H1 (cell line): ENCODE measurements at regions not wholly inside any gene's neighbourhood (a gene's known extent, or its start where the extent isn't known, plus 50 kb on each side); places are given as distances from the start of the nearest gene placed in this dataset.
A peak's percentile ranks its signal among the peaks of the same experiment; 100 is the strongest.

Experiments used
- CTCF ChIA-PET: fragments of 300-600 bp; sonication (Branson Sonifier 250); formaldehyde crosslinking; loops from one replicate; lab custom pipeline; 2021; ENCODE audit not compliant: partially characterized antibody; lab: Charles Lee
- POLR2A ChIA-PET: fragments of 300-600 bp; sonication (Branson Sonifier 250); formaldehyde crosslinking; loops from one replicate; lab custom pipeline; 2021; ENCODE audit warnings: inconsistent platforms; ENCODE audit not compliant: partially characterized antibody; lab: Charles Lee
- DNase-seq, 2 experiments: peaks; one replicate each; pipeline versions ENCODE4 v3.0.0 to v3.0.0-alpha.2; 2010 to 2022; ENCODE audit warnings: low spot score in 2 of 2, low read depth in 1 of 2, mixed read lengths in 1 of 2
- FAIRE-seq: peaks from 2 replicates; lab custom pipeline; 2011; peaks lifted over from hg19 to GRCh38; lab: Jason Lieb, UNC
- H2AFZ ChIP-seq: 2 replicates; pipeline ENCODE4 v1.8.1; 2012; ENCODE audit warnings: low read length, inconsistent platforms
- H2AK5ac ChIP-seq: 2 replicates; pipeline ENCODE4 v1.6.1; 2013; ENCODE audit warnings: low read depth, low read length
- H2BK120ac ChIP-seq: replicated peaks from 2 replicates; pipeline ENCODE3; 2013; ENCODE audit warnings: low read depth, low read length, inconsistent platforms
- H2BK12ac ChIP-seq: 2 replicates; pipeline ENCODE4 v1.6.1; 2013; ENCODE audit warnings: low read depth, low read length
- H2BK15ac ChIP-seq: 2 replicates; pipeline ENCODE4 v1.6.1; 2013; ENCODE audit warnings: low read length
- H2BK20ac ChIP-seq: 2 replicates; pipeline ENCODE4 v1.6.1; 2013; ENCODE audit warnings: low read length
- H2BK5ac ChIP-seq: 2 replicates; pipeline ENCODE4 v1.6.1; 2013; ENCODE audit warnings: low read depth, low read length
- H3K14ac ChIP-seq: 2 replicates; pipeline ENCODE4 v1.6.1; 2013; ENCODE audit warnings: inconsistent platforms; ENCODE audit not compliant: insufficient read length
- H3K18ac ChIP-seq: 2 replicates; pipeline ENCODE4 v1.6.1; 2013; ENCODE audit warnings: low read length; ENCODE audit errors: extremely low read depth
- H3K23ac ChIP-seq: 2 replicates; pipeline ENCODE4 v1.6.1; 2013; ENCODE audit warnings: inconsistent platforms; ENCODE audit not compliant: insufficient read length
- H3K23me2 ChIP-seq: 2 replicates; pipeline ENCODE4 v1.6.1; 2013; ENCODE audit warnings: low read depth, low read length
- H3K27ac ChIP-seq: 2 replicates; pipeline ENCODE4 v1.6.1; 2011; ENCODE audit warnings: low read depth, low read length, inconsistent platforms
- H3K27me3 ChIP-seq, 4 experiments: replicated peaks in 1 of 4; 1 replicate in 1 of 4; 2 replicates in 3 of 4; pipeline versions ENCODE4 v1.6.1 to v1.8.1; 2011 to 2013; ENCODE audit warnings: low read length in 3 of 4, mild to moderate bottlenecking in 3 of 4, inconsistent platforms in 2 of 4, mixed read lengths in 2 of 4, moderate library complexity in 1 of 4; ENCODE audit not compliant: control insufficient read depth in 3 of 4, insufficient read depth in 3 of 4; ENCODE audit errors: extremely low read depth in 1 of 4
- H3K36me3 ChIP-seq, 4 experiments: 2 replicates each; pipeline versions ENCODE4 v1.6.1 to v1.8.1; 2011 to 2013; ENCODE audit warnings: mild to moderate bottlenecking in 4 of 4, low read length in 3 of 4, moderate library complexity in 2 of 4, control low read depth in 1 of 4, inconsistent platforms in 1 of 4; ENCODE audit not compliant: insufficient read depth in 4 of 4, control insufficient read depth in 2 of 4
- H3K4ac ChIP-seq: replicated peaks from 2 replicates; pipeline ENCODE3; 2013; ENCODE audit warnings: low read length, low read depth, mixed read lengths, inconsistent platforms; ENCODE audit not compliant: insufficient read length
- H3K4me1 ChIP-seq, 4 experiments: replicated peaks in 1 of 4; 1 replicate in 1 of 4; 2 replicates in 3 of 4; pipeline versions ENCODE4 v1.6.1 to v1.8.1; 2011 to 2013; ENCODE audit warnings: low read length in 3 of 4, inconsistent platforms in 2 of 4, mixed read lengths in 1 of 4; ENCODE audit not compliant: insufficient read depth in 4 of 4, control insufficient read depth in 3 of 4
- H3K4me2 ChIP-seq, 2 experiments: 2 replicates each; pipeline versions ENCODE4 v1.6.1 to v1.8.1; 2011 to 2013; ENCODE audit warnings: low read depth in 2 of 2, low read length in 2 of 2, control low read depth in 1 of 2, inconsistent platforms in 1 of 2, mild to moderate bottlenecking in 1 of 2; ENCODE audit not compliant: insufficient read depth in 1 of 2
- H3K4me3 ChIP-seq, 4 experiments: fragments of 200-600, 300-600 bp in 1 of 4; sonication (generic), shearing (Covaris generic), sonication (Bioruptor Twin) in 1 of 4; 2 replicates each; pipeline versions ENCODE4 v1.5.1 to v1.8.1; 2011 to 2016; ENCODE audit warnings: low read length in 4 of 4, low read depth in 3 of 4, control low read depth in 2 of 4, inconsistent platforms in 2 of 4, mild to moderate bottlenecking in 2 of 4, mixed read lengths in 1 of 4, moderate library complexity in 1 of 4; ENCODE audit not compliant: insufficient read depth in 2 of 4; ENCODE audit errors: extremely low read depth in 1 of 4
- H3K56ac ChIP-seq: replicated peaks from 2 replicates; pipeline ENCODE3; 2013; ENCODE audit warnings: low read depth, mild to moderate bottlenecking, mixed read lengths, low read length, inconsistent platforms; ENCODE audit not compliant: insufficient read length
- H3K79me1 ChIP-seq: 2 replicates; pipeline ENCODE4 v1.6.1; 2013; ENCODE audit warnings: low read depth, low read length, control low read depth
- H3K79me2 ChIP-seq, 2 experiments: 2 replicates each; pipeline versions ENCODE4 v1.6.1 to v1.8.1; 2012 to 2013; ENCODE audit warnings: low read length in 2 of 2, mild to moderate bottlenecking in 2 of 2, inconsistent platforms in 1 of 2; ENCODE audit not compliant: insufficient read depth in 2 of 2, control insufficient read depth in 1 of 2
- H3K9ac ChIP-seq, 4 experiments: replicated peaks in 1 of 4; 1 replicate in 1 of 4; 2 replicates in 3 of 4; pipeline versions ENCODE4 v1.6.1 to v1.8.1; 2011 to 2013; ENCODE audit warnings: low read depth in 3 of 4, low read length in 3 of 4, control low read depth in 2 of 4, mild to moderate bottlenecking in 2 of 4, moderate library complexity in 2 of 4, inconsistent platforms in 1 of 4; ENCODE audit errors: extremely low read depth in 1 of 4
- H3K9me3 ChIP-seq, 2 experiments: 2 replicates each; pipeline versions ENCODE4 v1.6.1 to v1.8.1; 2012 to 2013; ENCODE audit warnings: mild to moderate bottlenecking in 2 of 2, moderate library complexity in 2 of 2, control low read depth in 1 of 2, inconsistent platforms in 1 of 2, low read depth in 1 of 2, low read length in 1 of 2, mixed read lengths in 1 of 2; ENCODE audit not compliant: insufficient read depth in 2 of 2
- H4K20me1 ChIP-seq, 2 experiments: replicated peaks in 1 of 2; 2 replicates each; pipeline versions ENCODE3 to v1.8.1; 2011 to 2013; ENCODE audit warnings: inconsistent platforms in 2 of 2, low read length in 2 of 2, mild to moderate bottlenecking in 1 of 2; ENCODE audit not compliant: insufficient read depth in 2 of 2, control insufficient read depth in 1 of 2
- H4K5ac ChIP-seq: 2 replicates; pipeline ENCODE4 v1.6.1; 2013; ENCODE audit warnings: low read length, low read depth, mixed read lengths, inconsistent platforms; ENCODE audit not compliant: insufficient read length
- H4K8ac ChIP-seq: 2 replicates; pipeline ENCODE4 v1.8.0; 2013; ENCODE audit warnings: mild to moderate bottlenecking, moderate library complexity, low read length, inconsistent platforms; ENCODE audit not compliant: insufficient read depth; ENCODE audit errors: extremely low read depth
- H4K91ac ChIP-seq: replicated peaks from 2 replicates; pipeline ENCODE3; 2013; ENCODE audit warnings: low read length, mixed read lengths, inconsistent platforms; ENCODE audit not compliant: insufficient read length
- CEBPB ChIP-seq: IDR thresholded peaks from 2 replicates; pipeline ENCODE4 v1.6.1; 2012; ENCODE audit warnings: low read depth, low read length
- CTBP2 ChIP-seq: IDR thresholded peaks from 2 replicates; pipeline ENCODE4 v1.7.0; 2011; ENCODE audit warnings: borderline replicate concordance, mild to moderate bottlenecking, moderate library complexity, mixed read lengths, low read length; ENCODE audit not compliant: insufficient read depth, insufficient read length
- SP2 ChIP-seq: IDR thresholded peaks from 2 replicates; pipeline ENCODE4 v1.6.1; 2012; ENCODE audit warnings: mild to moderate bottlenecking, low read length, inconsistent platforms
- TAF1 ChIP-seq: IDR thresholded peaks from 2 replicates; pipeline ENCODE4 v1.6.1; 2011; ENCODE audit warnings: mild to moderate bottlenecking, low read depth, low read length
- TBP ChIP-seq: IDR thresholded peaks from 2 replicates; pipeline ENCODE4 v1.6.1; 2011; ENCODE audit warnings: low read depth, low read length, improper control_type of control experiment
- WGBS, 2 experiments: shearing (Covaris generic) in 1 of 2; methylation state at CpG; one replicate each; pipeline versions ENCODE4 v1.1.6 to v1.1.7; 2013 to 2015; ENCODE audit warnings: low lambda C conversion rate in 2 of 2, mixed read lengths in 2 of 2, inconsistent platforms in 1 of 2, low coverage in 1 of 2, missing lambda C conversion rate in 1 of 2; ENCODE audit not compliant: insufficient replicate concordance in 2 of 2, insufficient coverage in 1 of 2, insufficient read length in 1 of 2; ENCODE audit errors: extremely low coverage in 1 of 2, missing lambda C conversion rate in 1 of 2; 5-methylcytosine and 5-hydroxymethylcytosine counted together
- TF ChIP-seq, protein P1 (sequence below): IDR thresholded peaks from 2 replicates; pipeline ENCODE4 v1.6.1; 2011; ENCODE audit warnings: low read length, improper control_type of control experiment

DNA sequence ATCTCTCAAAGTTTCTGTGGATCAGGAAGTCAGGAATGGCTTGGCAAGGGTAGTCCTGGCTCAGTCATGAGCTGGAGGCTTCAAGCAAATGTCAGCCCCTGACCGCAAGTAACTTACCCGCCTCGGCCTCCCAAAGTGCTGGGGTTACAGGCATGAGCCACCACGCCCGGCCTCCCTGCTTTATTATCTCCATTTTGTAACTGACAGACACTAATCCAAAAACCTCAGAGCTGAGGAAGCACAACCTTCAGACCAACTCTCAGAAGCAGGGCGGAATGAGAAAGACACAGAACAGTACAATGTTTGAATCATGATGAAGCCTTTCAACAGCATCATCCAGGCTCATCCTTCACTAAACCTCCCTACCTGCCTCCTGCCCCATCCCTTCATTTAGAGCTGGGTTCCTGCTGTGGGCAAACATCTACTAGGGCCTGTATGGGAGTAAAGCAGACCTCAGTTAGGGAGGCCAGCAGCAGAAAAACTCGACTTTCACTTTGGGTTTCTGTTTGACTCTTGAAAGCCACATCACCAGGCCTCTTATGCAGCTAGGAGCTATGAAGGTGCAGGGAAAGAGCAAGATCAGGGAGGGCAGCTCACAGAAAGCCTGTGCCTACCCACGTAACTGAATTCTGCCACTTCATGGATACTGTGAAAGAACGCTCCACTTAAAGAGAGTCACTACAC, 84.4 kb upstream of the RAB4A start:
- H4K8ac ChIP-seq = no peak overlapping the region
- 95% methylated on average over 7 of the region's 9 CpGs; no CpG with 5 or more reads in 1 of the 2 experiments for WGBS, 2 experiments
- no peak overlapping the region for H3K18ac ChIP-seq
- ChIA-PET POLR2A (interaction anchor here (1.5 kb wide), 1 partner anchor 13 kb away, joined by 4 read pairs; no protein-coding TSS in a partner anchor), CTCF (interaction anchor here (1.0 to 1.3 kb wide), 2 partner anchors 24 to 41 kb away, joined by 3 read pairs; no protein-coding TSS in a partner anchor)
- H3K36me3 ChIP-seq = no peaks in the 10 kb centered on the region
- no peak overlapping the region; the same call in 1 of the 2 replicates for H2BK5ac ChIP-seq
- no peak overlapping the region for H3K4me2 ChIP-seq
- H2BK120ac ChIP-seq = peak overlapping the region; percentile 88
- no peak overlapping the region for H3K4ac ChIP-seq
- H2AFZ ChIP-seq = no peak overlapping the region
- H3K23me2 ChIP-seq = no peaks in the 10 kb centered on the region
- peak overlapping the region; percentile 71 for H4K91ac ChIP-seq
- no peak overlapping the region for H2AK5ac ChIP-seq
- peak overlapping the region; percentile 9; the same call in 1 of the 2 replicates for H2BK15ac ChIP-seq
- no peaks in the 10 kb centered on the region for H3K27me3 ChIP-seq
- H2BK20ac ChIP-seq = 0 out of 2 replicates have a peak overlapping the region, but pooled peaks have one; percentile 81
- H3K14ac ChIP-seq = no peak overlapping the region
- peak overlapping the region; percentile 42; the same call in 1 of the 2 replicates for H2BK12ac ChIP-seq
- H3K9me3 ChIP-seq = no peaks in the 10 kb centered on the region
- H3K79me1 ChIP-seq = no peaks in the 10 kb centered on the region
- H3K9ac ChIP-seq = no peak overlapping the region
- no peak overlapping the region for H3K56ac ChIP-seq
- no peaks in the 10 kb centered on the region for H4K20me1 ChIP-seq
- no peak overlapping the region for H4K5ac ChIP-seq
- no peak overlapping the region for H3K4me3 ChIP-seq
- H3K79me2 ChIP-seq = peaks cover 0 to 3% of the 10 kb centered on the region in 2 experiments; a peak in 1 of 4 replicates
- H3K27ac ChIP-seq = no peak overlapping the region
- H3K23ac ChIP-seq = no peak overlapping the region
- DNase-seq = no peak
- TF ChIP-seq SP2 (no peak), TAF1 (no peak), CEBPB (no peak), TBP (no peak), CTBP2 (no peak)
- TF ChIP-seq, protein P1, sequence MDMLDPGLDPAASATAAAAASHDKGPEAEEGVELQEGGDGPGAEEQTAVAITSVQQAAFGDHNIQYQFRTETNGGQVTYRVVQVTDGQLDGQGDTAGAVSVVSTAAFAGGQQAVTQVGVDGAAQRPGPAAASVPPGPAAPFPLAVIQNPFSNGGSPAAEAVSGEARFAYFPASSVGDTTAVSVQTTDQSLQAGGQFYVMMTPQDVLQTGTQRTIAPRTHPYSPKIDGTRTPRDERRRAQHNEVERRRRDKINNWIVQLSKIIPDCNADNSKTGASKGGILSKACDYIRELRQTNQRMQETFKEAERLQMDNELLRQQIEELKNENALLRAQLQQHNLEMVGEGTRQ = no peak
- H3K4me1 ChIP-seq = peaks cover 0 to 11% (median 7%) of the 10 kb centered on the region in 4 experiments; a peak in 4 of 7 replicates
- FAIRE-seq = no peak
